Uterus (tissue), 2 donors: ENCODE measurements at regions not wholly inside any gene's neighbourhood (a gene's known extent, or its start where the extent isn't known, plus 50 kb on each side); places are given as distances from the start of the nearest gene placed in this dataset.

ENCODE experiments used
- POLR2A ChIP-seq, 2 donors: fragments of 450-650 bp; IDR thresholded peaks; one replicate each; pipeline ENCODE4 v1.6.1; 2016; ENCODE audit warnings: antibody characterized with exemption in 2 of 2, mild to moderate bottlenecking in 1 of 2, moderate library complexity in 1 of 2
- TF ChIP-seq, protein P1 (sequence below), 4 experiments: fragments of 200-600 bp in 2 of 4; fragments of 450-650 bp in 2 of 4; sonication (generic) in 2 of 4; IDR thresholded peaks; one replicate each; pipeline ENCODE4 v1.5.1; 2016 to 2019; ENCODE audit warnings: antibody characterized with exemption in 4 of 4, mild to moderate bottlenecking in 2 of 4, moderate library complexity in 1 of 4

DNA sequence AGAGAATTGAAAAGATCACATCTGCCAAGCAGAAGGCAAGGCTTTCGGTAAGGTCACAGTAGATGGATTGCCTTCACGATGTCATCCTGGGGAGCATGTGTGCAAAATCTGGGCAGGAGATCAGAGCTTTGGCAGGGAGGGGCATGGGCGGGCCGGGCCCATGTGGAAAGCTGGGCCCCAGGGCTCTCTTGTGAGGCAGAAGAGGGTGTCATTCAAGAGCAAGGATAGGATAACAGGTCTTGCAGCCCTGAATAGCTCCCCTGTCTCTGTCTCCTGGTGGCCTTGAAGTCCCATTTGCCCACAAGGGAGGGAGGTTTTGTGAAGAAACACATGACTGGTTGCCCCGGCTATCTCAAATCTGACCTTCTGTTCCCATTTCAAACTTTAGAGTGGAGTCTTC, 172.0 kb downstream of the OPA1 start:
- TF ChIP-seq POLR2A (IDR thresholded peaks at IDR 0.05): no peak
- TF ChIP-seq, protein P1, sequence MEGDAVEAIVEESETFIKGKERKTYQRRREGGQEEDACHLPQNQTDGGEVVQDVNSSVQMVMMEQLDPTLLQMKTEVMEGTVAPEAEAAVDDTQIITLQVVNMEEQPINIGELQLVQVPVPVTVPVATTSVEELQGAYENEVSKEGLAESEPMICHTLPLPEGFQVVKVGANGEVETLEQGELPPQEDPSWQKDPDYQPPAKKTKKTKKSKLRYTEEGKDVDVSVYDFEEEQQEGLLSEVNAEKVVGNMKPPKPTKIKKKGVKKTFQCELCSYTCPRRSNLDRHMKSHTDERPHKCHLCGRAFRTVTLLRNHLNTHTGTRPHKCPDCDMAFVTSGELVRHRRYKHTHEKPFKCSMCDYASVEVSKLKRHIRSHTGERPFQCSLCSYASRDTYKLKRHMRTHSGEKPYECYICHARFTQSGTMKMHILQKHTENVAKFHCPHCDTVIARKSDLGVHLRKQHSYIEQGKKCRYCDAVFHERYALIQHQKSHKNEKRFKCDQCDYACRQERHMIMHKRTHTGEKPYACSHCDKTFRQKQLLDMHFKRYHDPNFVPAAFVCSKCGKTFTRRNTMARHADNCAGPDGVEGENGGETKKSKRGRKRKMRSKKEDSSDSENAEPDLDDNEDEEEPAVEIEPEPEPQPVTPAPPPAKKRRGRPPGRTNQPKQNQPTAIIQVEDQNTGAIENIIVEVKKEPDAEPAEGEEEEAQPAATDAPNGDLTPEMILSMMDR (IDR thresholded peaks at IDR 0.05): no peak
